GM12873 (cell line): ENCODE measurements at regions not wholly inside any gene's neighbourhood (a gene's known extent, or its start where the extent isn't known, plus 50 kb on each side); places are given as distances from the start of the nearest gene placed in this dataset.

Experiments used
- CTCF ChIP-seq: IDR thresholded peaks from 2 replicates; pipeline ENCODE4 v1.5.1; 2012; ENCODE audit warnings: low read depth, mild to moderate bottlenecking, moderate library complexity, low read length, control low read depth; ENCODE audit not compliant: insufficient read depth; ENCODE audit errors: missing control alignments

- no peak for TF ChIP-seq CTCF
Measured at GRCh38 chr2:6769346-6769745, 96.4 kb downstream of the CMPK2 start.

- TF ChIP-seq CTCF: no peak
Measured at GRCh38 chr2:6770006-6770405, 95.7 kb downstream of the CMPK2 start.

GRCh38 chr2:6771634-6772611 lies 93.8 kb downstream of the CMPK2 start:
- no peak for TF ChIP-seq CTCF

- peak; percentile 92 for TF ChIP-seq CTCF
Measured at GRCh38 chr2:6773007-6773693, 92.6 kb downstream of the CMPK2 start.

GRCh38 chr2:6773694-6774044 lies 92.0 kb downstream of the CMPK2 start:
- no peak for TF ChIP-seq CTCF

GRCh38 chr2:6776125-6776524 lies 89.6 kb downstream of the CMPK2 start:
- TF ChIP-seq CTCF: no peak

GRCh38 chr2:6777626-6778025 lies 88.1 kb downstream of the CMPK2 start:
- no peak for TF ChIP-seq CTCF
